Spleen (tissue), 7 donors: ENCODE measurements at regions not wholly inside any gene's neighbourhood (a gene's known extent, or its start where the extent isn't known, plus 50 kb on each side); places are given as distances from the start of the nearest gene placed in this dataset.

Source experiments
- CTCF ChIP-seq, 11 experiments: fragments of 200-600 bp in 7 of 11; fragments of 450-650 bp in 4 of 11; sonication (generic) in 4 of 11; IDR thresholded peaks in 8 of 11; conservative IDR thresholded peaks in 3 of 11; 1 replicate in 7 of 11; 2 replicates in 4 of 11; pipeline versions ENCODE4 v1.4.0 to v1.8.0; 2016 to 2021; ENCODE audit warnings: antibody characterized with exemption in 11 of 11, inconsistent platforms in 4 of 11, mild to moderate bottlenecking in 1 of 11
- POLR2AphosphoS5 ChIP-seq, 3 donors: sonication (generic); formaldehyde crosslinking; IDR thresholded peaks; one replicate each; pipeline ENCODE4 v1.5.1; 2017; ENCODE audit warnings: antibody characterized with exemption in 3 of 3
- donor health status: DM: no; HTN: no; CAD: no; lungs with moderate emphysema.
- donor health status: DM: no; HTN: no; CAD: no.
- donor health status: DM: no; HTN: no; CAD: no.

DNA sequence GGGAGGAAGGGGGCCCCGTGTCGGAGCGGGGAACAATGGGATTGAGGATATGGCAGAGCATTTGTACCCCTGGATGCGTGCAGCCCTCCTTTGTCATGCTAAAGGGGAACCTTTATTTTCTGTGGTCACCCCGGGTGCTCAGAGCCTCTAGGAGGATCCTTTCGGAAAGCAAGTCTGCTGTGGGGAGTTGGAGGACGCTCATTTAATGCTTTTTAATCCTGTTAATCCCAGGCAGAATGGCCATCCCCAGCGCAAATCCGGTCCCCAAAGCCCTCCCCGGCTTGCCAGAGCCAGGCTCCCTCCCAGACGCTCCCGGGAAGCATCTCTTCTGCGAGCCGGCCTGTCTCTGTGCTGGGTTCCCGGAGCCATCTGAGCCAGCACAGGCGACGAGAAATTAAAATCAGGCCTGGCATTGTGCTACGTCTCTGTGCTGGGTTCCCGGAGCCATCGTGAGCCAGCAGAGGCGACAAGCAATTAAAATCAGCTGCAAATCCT is 113.2 kb upstream of the PPP2R3B start:
- TF ChIP-seq POLR2AphosphoS5 (IDR thresholded peaks at IDR 0.05) (no peak), CTCF (IDR thresholded peaks at IDR 0.05 in 8 of 11, conservative IDR thresholded peaks at IDR 0.05 in 3 of 11) (no peak)
